ENCODE measurements at regions not wholly inside any gene's neighbourhood (a gene's known extent, or its start where the extent isn't known, plus 50 kb on each side); places are given as distances from the start of the nearest gene placed in this dataset.

- DNase-seq: no peak
Measured at GRCh38 chr12:66976526-66976925, 292.6 kb upstream of the CAND1 start.

- no peak for DNase-seq
Measured at GRCh38 chr12:66978802-66979201, 290.4 kb upstream of the CAND1 start.

GRCh38 chr12:66979251-66979650, 289.9 kb upstream of the CAND1 start:
- no peak for DNase-seq

GRCh38 chr12:66984077-66984476, 285.1 kb upstream of the CAND1 start:
- no peak for DNase-seq

- peak; percentile 1 for DNase-seq
Measured at GRCh38 chr12:66984962-66985361, 284.2 kb upstream of the CAND1 start.

- no peak for DNase-seq
Measured at GRCh38 chr12:66999141-66999540, 270.0 kb upstream of the CAND1 start.

GRCh38 chr12:67001251-67001650, 267.9 kb upstream of the CAND1 start:
- no peak for DNase-seq

- DNase-seq: no peak
Measured at GRCh38 chr12:67002720-67003119, 266.4 kb upstream of the CAND1 start.

- DNase-seq: no peak
Measured at GRCh38 chr12:67006610-67007009, 262.5 kb upstream of the CAND1 start.

GRCh38 chr12:67014642-67015041, 254.5 kb upstream of the CAND1 start:
- DNase-seq: no peak

- no peak for DNase-seq
Measured at GRCh38 chr12:67018105-67018504, 251.1 kb upstream of the CAND1 start.

- no peak for DNase-seq
Measured at GRCh38 chr12:67019070-67019469, 250.1 kb upstream of the CAND1 start.

- DNase-seq: peak; percentile 29
Measured at GRCh38 chr12:67025543-67026114, 243.5 kb upstream of the CAND1 start.

- DNase-seq: no peak
Measured at GRCh38 chr12:67026487-67027246, 242.5 kb upstream of the CAND1 start.

GRCh38 chr12:67028529-67028928, 240.6 kb upstream of the CAND1 start:
- DNase-seq: no peak

GRCh38 chr12:67034110-67034879, 234.9 kb upstream of the CAND1 start:
- peak; percentile 57 for DNase-seq

- no peak for DNase-seq
Measured at GRCh38 chr12:67035121-67035520, 234.0 kb upstream of the CAND1 start.

- peak; percentile 9 for DNase-seq
Measured at GRCh38 chr12:67038486-67038885, 230.7 kb upstream of the CAND1 start.

GRCh38 chr12:67039995-67040860, 228.9 kb upstream of the CAND1 start:
- no peak for DNase-seq

GRCh38 chr12:67040861-67041137, 228.4 kb upstream of the CAND1 start:
- no peak for DNase-seq

- peak; percentile 66 for DNase-seq
Measured at GRCh38 chr12:67042697-67043131, 226.4 kb upstream of the CAND1 start.

GRCh38 chr12:67043771-67044170, 225.4 kb upstream of the CAND1 start:
- DNase-seq: no peak

- no peak for DNase-seq
Measured at GRCh38 chr12:67045650-67046049, 223.5 kb upstream of the CAND1 start.

All from fibroblast of skin of right biceps (primary cell).